ENCODE measurements at regions not wholly inside any gene's neighbourhood (a gene's known extent, or its start where the extent isn't known, plus 50 kb on each side); places are given as distances from the start of the nearest gene placed in this dataset.

DNA sequence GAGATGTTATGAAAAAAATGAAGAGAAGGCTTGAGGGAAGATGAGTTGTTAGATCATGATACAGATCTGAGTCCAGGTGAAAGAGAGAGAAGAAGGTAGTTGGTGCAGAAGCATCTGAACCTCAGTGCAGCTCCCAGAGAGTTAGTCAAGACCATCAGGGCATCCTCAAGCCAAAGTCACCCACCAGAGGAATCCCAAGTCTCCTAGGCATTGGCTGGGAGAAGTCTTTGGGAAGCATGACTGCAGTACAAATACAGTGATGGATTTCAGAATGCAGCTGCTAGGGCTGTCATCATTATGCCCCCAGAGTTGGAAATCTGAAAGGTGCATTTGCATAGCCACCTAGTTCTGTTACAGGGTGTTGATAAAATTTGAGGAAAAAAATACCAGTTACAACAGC, 59.7 kb upstream of the GALNT18 start:
- TF ChIP-seq EHMT2 (IDR thresholded peaks at IDR 0.05; ENCODE audit: low read depth), result no peak
- TF ChIP-seq POLR2A (IDR thresholded peaks at IDR 0.05; ENCODE audit: low read length), result no peak
- TF ChIP-seq, protein P1, sequence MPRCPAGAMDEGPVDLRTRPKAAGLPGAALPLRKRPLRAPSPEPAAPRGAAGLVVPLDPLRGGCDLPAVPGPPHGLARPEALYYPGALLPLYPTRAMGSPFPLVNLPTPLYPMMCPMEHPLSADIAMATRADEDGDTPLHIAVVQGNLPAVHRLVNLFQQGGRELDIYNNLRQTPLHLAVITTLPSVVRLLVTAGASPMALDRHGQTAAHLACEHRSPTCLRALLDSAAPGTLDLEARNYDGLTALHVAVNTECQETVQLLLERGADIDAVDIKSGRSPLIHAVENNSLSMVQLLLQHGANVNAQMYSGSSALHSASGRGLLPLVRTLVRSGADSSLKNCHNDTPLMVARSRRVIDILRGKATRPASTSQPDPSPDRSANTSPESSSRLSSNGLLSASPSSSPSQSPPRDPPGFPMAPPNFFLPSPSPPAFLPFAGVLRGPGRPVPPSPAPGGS (IDR thresholded peaks at IDR 0.05), result no peak
- TF ChIP-seq SMC3 (IDR thresholded peaks at IDR 0.05), result no peak
- TF ChIP-seq, protein P2, sequence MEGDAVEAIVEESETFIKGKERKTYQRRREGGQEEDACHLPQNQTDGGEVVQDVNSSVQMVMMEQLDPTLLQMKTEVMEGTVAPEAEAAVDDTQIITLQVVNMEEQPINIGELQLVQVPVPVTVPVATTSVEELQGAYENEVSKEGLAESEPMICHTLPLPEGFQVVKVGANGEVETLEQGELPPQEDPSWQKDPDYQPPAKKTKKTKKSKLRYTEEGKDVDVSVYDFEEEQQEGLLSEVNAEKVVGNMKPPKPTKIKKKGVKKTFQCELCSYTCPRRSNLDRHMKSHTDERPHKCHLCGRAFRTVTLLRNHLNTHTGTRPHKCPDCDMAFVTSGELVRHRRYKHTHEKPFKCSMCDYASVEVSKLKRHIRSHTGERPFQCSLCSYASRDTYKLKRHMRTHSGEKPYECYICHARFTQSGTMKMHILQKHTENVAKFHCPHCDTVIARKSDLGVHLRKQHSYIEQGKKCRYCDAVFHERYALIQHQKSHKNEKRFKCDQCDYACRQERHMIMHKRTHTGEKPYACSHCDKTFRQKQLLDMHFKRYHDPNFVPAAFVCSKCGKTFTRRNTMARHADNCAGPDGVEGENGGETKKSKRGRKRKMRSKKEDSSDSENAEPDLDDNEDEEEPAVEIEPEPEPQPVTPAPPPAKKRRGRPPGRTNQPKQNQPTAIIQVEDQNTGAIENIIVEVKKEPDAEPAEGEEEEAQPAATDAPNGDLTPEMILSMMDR (IDR thresholded peaks at IDR 0.05), result no peak
- TF ChIP-seq JUNB (IDR thresholded peaks at IDR 0.05), result no peak
- TF ChIP-seq CEBPB (IDR thresholded peaks at IDR 0.05), result no peak
- no peak for TF ChIP-seq MAFK (IDR thresholded peaks at IDR 0.05; ENCODE audit: partially characterized antibody)

Data from A549 (cell line).